ENCODE measurements at regions not wholly inside any gene's neighbourhood (a gene's known extent, or its start where the extent isn't known, plus 50 kb on each side); places are given as distances from the start of the nearest gene placed in this dataset.
A peak's percentile ranks its signal among the peaks of the same experiment; 100 is the strongest.
"Not testable (repeated sequence)": the region's sequence is repeated elsewhere in the genome, so short reads cannot be mapped to it uniquely, and the experiment has no call there.

- intact Hi-C loops (cut with micrococcal nuclease; ENCODE audit: unreplicated experiment), result no loop called here
- DNase-seq, result no peak
- Histone ChIP-seq H3K4me1 (replicated peaks; ENCODE audit: insufficient read depth) (peaks cover 27% of the 10 kb centered on the region), H3F3A (ENCODE audit: insufficient read depth, low read depth) (peaks cover 18% of the 10 kb centered on the region), H3K4me3 (no peak overlapping the region), H3K79me2 (ENCODE audit: low read depth) (no peaks in the 10 kb centered on the region), H3K27me3 (ENCODE audit: insufficient read depth, low read depth) (no peaks in the 10 kb centered on the region), H4K20me1 (ENCODE audit: insufficient read depth) (no peaks in the 10 kb centered on the region), H3K27ac (no peak overlapping the region), H3K36me3 (ENCODE audit: low read depth) (no peaks in the 10 kb centered on the region), H2AFZ (no peak overlapping the region), H3K9me3 (ENCODE audit: insufficient read depth, low read depth) (no peaks in the 10 kb centered on the region), H3K4me2 (no peak overlapping the region), H3K9me2 (ENCODE audit: insufficient read depth) (no peaks in the 10 kb centered on the region)
- TF ChIP-seq EZH2 (IDR thresholded peaks at IDR 0.05; ENCODE audit: low read depth) (no peak), CTCF (conservative IDR thresholded peaks at IDR 0.05) (no peak)
- BruUV-seq (replicated peaks), result no TSS peak
- CTCF ChIA-PET, result interaction anchor here (0.5 kb wide), 1 partner anchor 108 kb away, joined by 12 read pairs; no protein-coding TSS in a partner anchor
- POLR2A ChIA-PET (ENCODE audit: unreplicated experiment), result interaction anchor here (0.6 kb wide), 1 partner anchor 689 kb away, joined by 5 read pairs; no protein-coding TSS in a partner anchor
Measured at GRCh38 chr9:33731625-33732024, 63.7 kb upstream of the PRSS3 start.

GRCh38 chr9:33734247-33734940 is 61.0 kb upstream of the PRSS3 start:
- H4K20me1 ChIP-seq (ENCODE audit: insufficient read depth); H3K9me2 ChIP-seq (ENCODE audit: insufficient read depth); H3K36me3 ChIP-seq (ENCODE audit: low read depth); CTCF ChIA-PET; DNase-seq; POLR2A ChIA-PET (ENCODE audit: unreplicated experiment); intact Hi-C loops (cut with micrococcal nuclease; ENCODE audit: unreplicated experiment); H3K27me3 ChIP-seq (ENCODE audit: insufficient read depth, low read depth); H3K9me3 ChIP-seq (ENCODE audit: insufficient read depth, low read depth); H3K4me3 ChIP-seq; H3K79me2 ChIP-seq (ENCODE audit: low read depth): not testable (repeated sequence)
- Histone ChIP-seq H2AFZ (peak overlapping the region; percentile 76; the same call in 1 of the 2 replicates), H3F3A (ENCODE audit: insufficient read depth, low read depth) (peaks cover 18% of the 10 kb centered on the region), H3K4me2 (peak overlapping the region; percentile 72), H3K4me1 (replicated peaks; ENCODE audit: insufficient read depth) (peaks cover 27% of the 10 kb centered on the region), H3K27ac (peak overlapping the region; percentile 91)
- BruUV-seq (replicated peaks), result TSS peak; percentile 63

GRCh38 chr9:33734941-33735835 is 60.2 kb upstream of the PRSS3 start:
- BruUV-seq (replicated peaks); H3K27me3 ChIP-seq (ENCODE audit: insufficient read depth, low read depth); H3K9me3 ChIP-seq (ENCODE audit: insufficient read depth, low read depth); H4K20me1 ChIP-seq (ENCODE audit: insufficient read depth); intact Hi-C loops (cut with micrococcal nuclease; ENCODE audit: unreplicated experiment); H3K9me2 ChIP-seq (ENCODE audit: insufficient read depth); H3K36me3 ChIP-seq (ENCODE audit: low read depth); H3K79me2 ChIP-seq (ENCODE audit: low read depth); H3K4me3 ChIP-seq: not testable (repeated sequence)
- Histone ChIP-seq H3K27ac (peak overlapping the region; percentile 91), H3F3A (ENCODE audit: insufficient read depth, low read depth) (peaks cover 18% of the 10 kb centered on the region), H2AFZ (peak overlapping the region; percentile 76; the same call in 1 of the 2 replicates), H3K4me1 (replicated peaks; ENCODE audit: insufficient read depth) (peaks cover 27% of the 10 kb centered on the region), H3K4me2 (peak overlapping the region; percentile 72)
- ChIA-PET POLR2A (ENCODE audit: unreplicated experiment) (interaction anchor here (0.7 kb wide), 1 partner anchor 43 kb away, joined by 8 read pairs; no protein-coding TSS in a partner anchor), CTCF (interaction anchor here (1.2 kb wide), 1 partner anchor 43 kb away, joined by 3 read pairs; no protein-coding TSS in a partner anchor)
- DNase-seq, result peak; percentile 51 to 74
